Thoracic aorta (tissue), 2 donors: ENCODE measurements at regions not wholly inside any gene's neighbourhood (a gene's known extent, or its start where the extent isn't known, plus 50 kb on each side); places are given as distances from the start of the nearest gene placed in this dataset.

Experiments
- ATAC-seq: fragments of 150-250 bp; one replicate; pipeline ENCODE4 v1.8.0; 2017; ENCODE audit warnings: low read depth; ENCODE audit not compliant: insufficient number of reproducible peaks, low FRiP score
- DNase-seq: peaks from one replicate; pipeline ENCODE4 v3.0.0-alpha.2; 2020; ENCODE audit warnings: low spot score
- H3K27ac ChIP-seq, 2 donors: fragments of 200-600 bp; sonication (generic); 1 replicate in 1 of 2; 2 replicates in 1 of 2; pipeline ENCODE4 v1.5.1; 2016; ENCODE audit warnings: mild to moderate bottlenecking in 2 of 2, moderate library complexity in 2 of 2
- H3K27me3 ChIP-seq: fragments of 200-600 bp; sonication (generic); replicated peaks from 2 replicates; pipeline ENCODE4 v1.6.0; 2016; ENCODE audit warnings: mild to moderate bottlenecking; ENCODE audit not compliant: insufficient read depth
- H3K36me3 ChIP-seq: fragments of 200-600 bp; sonication (generic); one replicate; pipeline ENCODE4 v1.5.1; 2016
- H3K4me1 ChIP-seq, 2 donors: fragments of 200-600 bp; sonication (generic); 1 replicate in 1 of 2; 2 replicates in 1 of 2; pipeline versions ENCODE4 v1.5.1 to v1.6.0; 2016; ENCODE audit warnings: low read depth in 2 of 2, mild to moderate bottlenecking in 1 of 2; ENCODE audit not compliant: control insufficient read depth in 1 of 2
- H3K4me3 ChIP-seq: fragments of 200-600 bp; sonication (generic); 2 replicates; pipeline ENCODE4 v1.5.1; 2016; ENCODE audit warnings: mild to moderate bottlenecking
- H3K9me3 ChIP-seq: fragments of 200-600 bp; sonication (generic); 2 replicates; pipeline ENCODE4 v1.5.1; 2016
- CTCF ChIP-seq: fragments of 200-600 bp; sonication (generic); IDR thresholded peaks from one replicate; pipeline ENCODE4 v1.5.1; 2019; ENCODE audit warnings: antibody characterized with exemption

- no peak for TF ChIP-seq CTCF
Measured at GRCh38 chr9:26551971-26552370, 340.6 kb downstream of the CAAP1 start.

GRCh38 chr9:26551451-26551850 lies 341.2 kb downstream of the CAAP1 start:
- Histone ChIP-seq H3K36me3 (no peaks in the 10 kb centered on the region), H3K27me3 (no peaks in the 10 kb centered on the region), H3K27ac (peak overlapping the region; percentile 77 to 83), H3K9me3 (no peaks in the 10 kb centered on the region), H3K4me1 (peaks cover 16 to 34% of the 10 kb centered on the region in 2 donors), H3K4me3 (peak overlapping the region; percentile 11)
- ATAC-seq = no peak
- DNase-seq = no peak
- no peak for TF ChIP-seq CTCF

More at GRCh38 chr9:26551971-26552370, 340.6 kb downstream of the CAAP1 start:
- DNase-seq (no peak), ATAC-seq (peak; percentile 95)
- Histone ChIP-seq H3K4me3 (peak overlapping the region; percentile 11), H3K27me3 (no peaks in the 10 kb centered on the region), H3K4me1 (peaks cover 16 to 39% of the 10 kb centered on the region in 2 donors), H3K27ac (peak overlapping the region; percentile 83 to 88), H3K36me3 (no peaks in the 10 kb centered on the region), H3K9me3 (no peaks in the 10 kb centered on the region)

GRCh38 chr9:26548781-26549290 lies 343.8 kb downstream of the CAAP1 start:
- H3K4me1 ChIP-seq = peaks cover 16 to 34% of the 10 kb centered on the region in 2 donors
- no peaks in the 10 kb centered on the region for H3K9me3 ChIP-seq
- H3K36me3 ChIP-seq = no peaks in the 10 kb centered on the region

GRCh38 chr9:26539867-26540493 lies 352.6 kb downstream of the CAAP1 start:
- no peak for ATAC-seq
- DNase-seq = no peak
- no peaks in the 10 kb centered on the region for H3K36me3 ChIP-seq
- no peaks in the 10 kb centered on the region for H3K9me3 ChIP-seq
- H3K27me3 ChIP-seq = no peaks in the 10 kb centered on the region
- no peak overlapping the region for H3K4me3 ChIP-seq
- H3K27ac ChIP-seq = no peak overlapping the region
- no peak for TF ChIP-seq CTCF
- H3K4me1 ChIP-seq = no peaks in the 10 kb centered on the region

More at GRCh38 chr9:26548781-26549290, 343.8 kb downstream of the CAAP1 start:
- ATAC-seq (no peak), DNase-seq (no peak)
- H3K27ac ChIP-seq = no peak overlapping the region
- H3K4me3 ChIP-seq = no peak overlapping the region
- TF ChIP-seq CTCF = no peak
- H3K27me3 ChIP-seq = no peaks in the 10 kb centered on the region

GRCh38 chr9:26537211-26537610 lies 355.4 kb downstream of the CAAP1 start:
- ATAC-seq = no peak
- Histone ChIP-seq H3K36me3 (no peaks in the 10 kb centered on the region), H3K4me3 (no peak overlapping the region), H3K27me3 (no peaks in the 10 kb centered on the region), H3K27ac (no peak overlapping the region), H3K4me1 (no peaks in the 10 kb centered on the region), H3K9me3 (no peaks in the 10 kb centered on the region)
- no peak for DNase-seq
- no peak for TF ChIP-seq CTCF
